NCI-H2171 (cell line): ENCODE measurements at regions not wholly inside any gene's neighbourhood (a gene's known extent, or its start where the extent isn't known, plus 50 kb on each side); places are given as distances from the start of the nearest gene placed in this dataset.
"Not testable (repeated sequence)": the region's sequence is repeated elsewhere in the genome, so short reads cannot be mapped to it uniquely, and the experiment has no call there.

Source experiments
- DNase-seq: peaks from one replicate; lab custom pipeline; 2025; lab: John Stamatoyannopoulos, UW

DNA sequence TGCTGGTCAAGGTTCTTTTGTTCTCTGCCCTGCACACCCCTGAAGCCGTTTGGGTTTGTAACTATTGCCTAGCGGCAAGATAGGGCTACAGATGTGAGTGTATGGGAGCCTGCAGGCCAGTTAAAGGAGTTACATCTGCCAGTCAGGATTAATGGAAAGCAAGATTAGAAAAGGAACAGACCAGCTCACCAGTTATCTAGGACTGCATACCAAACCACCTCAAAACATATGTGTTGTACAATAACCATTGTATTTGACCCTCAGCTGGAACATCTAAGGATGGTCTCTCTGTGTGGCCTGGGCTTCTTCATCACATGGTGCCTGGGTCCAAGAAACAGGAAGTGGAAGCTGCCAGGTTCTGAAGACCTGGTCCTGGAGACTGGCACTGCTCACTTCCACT, 52.5 kb upstream of the FBXO28 start:
- no peak for DNase-seq

DNA sequence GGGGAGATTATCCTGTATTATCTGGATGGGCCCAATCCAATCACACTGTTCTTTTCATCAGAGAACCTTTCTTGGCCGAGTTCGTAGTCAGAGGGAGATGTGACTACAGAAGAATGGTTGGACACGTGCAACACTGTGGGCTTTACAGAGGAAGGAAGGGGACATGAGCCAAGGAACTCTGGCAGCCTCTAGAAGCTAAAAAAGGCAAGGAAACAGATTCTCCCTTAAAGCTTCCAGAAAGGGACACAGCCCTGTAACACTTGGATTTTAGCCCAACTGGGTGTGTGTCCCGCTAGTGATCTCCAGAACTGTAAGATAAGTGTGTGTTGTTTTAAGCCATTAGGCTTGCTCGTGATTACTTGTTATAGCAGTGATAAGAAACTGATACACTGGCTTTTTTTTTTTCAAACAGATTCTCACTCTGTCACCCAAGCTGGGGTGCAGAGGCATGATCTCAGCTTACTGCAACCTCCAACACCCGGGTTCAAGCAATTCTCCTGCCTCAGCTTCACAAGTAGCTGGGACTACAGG, 53.9 kb upstream of the FBXO28 start:
- no peak for DNase-seq

DNA sequence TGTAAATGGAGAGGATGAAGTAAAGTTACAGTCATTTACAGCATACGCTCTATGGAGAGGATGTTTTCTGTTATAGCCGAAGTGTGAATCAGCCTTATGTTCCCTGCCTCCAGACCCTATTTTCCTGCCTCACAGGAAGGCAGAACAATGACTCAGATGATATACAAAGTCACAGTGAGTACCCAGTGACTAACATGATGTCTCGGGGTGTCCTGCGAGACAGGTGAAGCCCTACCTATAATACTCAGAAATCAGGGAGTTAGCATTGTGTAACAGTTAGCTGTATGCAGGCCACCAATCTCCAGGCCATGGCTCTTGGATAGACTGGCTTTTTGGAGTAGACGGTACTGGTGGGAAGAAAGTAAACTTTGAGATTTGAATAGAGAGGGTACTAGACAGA, 55.6 kb upstream of the FBXO28 start:
- no peak for DNase-seq

DNA sequence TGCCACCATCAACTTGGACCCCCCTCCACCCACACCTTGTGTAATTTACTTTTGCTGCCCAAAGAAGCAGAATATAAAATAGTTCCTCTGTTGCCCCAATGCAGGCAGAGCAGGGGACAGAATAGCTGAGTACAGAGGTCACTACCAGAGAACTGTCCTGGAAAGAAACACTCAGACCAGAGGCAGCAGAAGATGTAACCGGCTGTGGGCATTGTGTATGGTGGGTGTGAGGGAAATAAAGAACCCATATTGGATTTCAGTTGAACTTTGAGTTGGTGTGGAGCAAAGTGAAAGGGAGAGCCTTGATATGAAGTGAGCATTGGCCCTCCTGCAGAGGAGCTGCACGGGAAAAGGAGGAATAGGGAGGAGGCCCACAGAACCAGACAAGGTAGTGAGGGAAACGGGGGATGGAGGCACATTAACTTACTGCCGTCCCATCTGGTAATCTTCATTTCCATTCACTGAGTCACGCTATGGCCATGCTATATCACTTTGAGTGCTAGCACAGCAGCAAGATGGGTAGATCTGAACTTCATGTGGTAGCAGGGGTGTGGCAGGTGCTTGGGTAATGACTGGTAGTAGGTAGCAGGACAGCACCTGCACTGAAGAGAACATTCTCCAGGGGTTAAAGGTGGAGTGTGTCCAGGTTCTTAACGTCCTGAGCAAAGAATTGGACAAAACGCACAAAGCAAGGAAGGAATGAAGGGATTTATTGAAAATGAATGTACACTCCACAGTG, 56.3 kb upstream of the FBXO28 start:
- DNase-seq, result no peak

DNA sequence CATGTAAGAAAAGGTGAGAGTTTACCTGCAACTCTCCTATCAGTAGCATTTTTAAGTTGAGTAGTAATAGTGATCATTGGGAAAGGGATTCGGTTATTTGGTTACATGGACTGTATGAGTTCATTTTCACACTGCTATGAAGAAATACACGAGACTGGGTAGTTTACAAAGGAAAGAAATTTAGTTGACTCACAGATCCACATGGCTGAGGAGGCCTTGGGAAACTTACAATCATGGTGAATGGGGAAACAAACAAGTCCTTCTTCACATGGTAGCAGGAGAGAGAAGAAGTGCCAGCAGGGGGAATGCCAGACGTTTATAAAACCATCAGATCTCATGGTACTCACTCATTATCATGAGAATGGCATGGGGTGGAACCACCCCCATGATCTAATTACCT, 59.3 kb upstream of the FBXO28 start:
- no peak for DNase-seq

DNA sequence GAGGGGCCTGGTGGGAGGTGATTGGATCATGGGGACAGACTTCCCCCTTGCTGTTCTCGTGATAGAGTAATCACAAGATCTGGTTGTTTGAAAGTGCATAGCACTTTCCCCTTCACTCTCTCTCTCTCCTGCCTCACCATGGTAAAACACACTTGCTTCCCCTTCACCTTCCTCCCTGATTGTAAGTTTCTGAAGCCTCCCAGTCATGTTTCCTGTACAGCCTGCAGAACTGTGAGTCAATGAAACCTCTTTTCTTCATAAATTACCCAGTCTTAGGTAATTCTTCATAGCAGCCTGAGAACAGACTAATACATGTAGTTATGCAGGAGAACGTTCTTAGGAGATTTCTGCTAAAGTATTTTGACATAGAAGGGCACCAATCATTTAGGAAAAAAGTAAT, 59.9 kb upstream of the FBXO28 start:
- DNase-seq, result no peak

DNA sequence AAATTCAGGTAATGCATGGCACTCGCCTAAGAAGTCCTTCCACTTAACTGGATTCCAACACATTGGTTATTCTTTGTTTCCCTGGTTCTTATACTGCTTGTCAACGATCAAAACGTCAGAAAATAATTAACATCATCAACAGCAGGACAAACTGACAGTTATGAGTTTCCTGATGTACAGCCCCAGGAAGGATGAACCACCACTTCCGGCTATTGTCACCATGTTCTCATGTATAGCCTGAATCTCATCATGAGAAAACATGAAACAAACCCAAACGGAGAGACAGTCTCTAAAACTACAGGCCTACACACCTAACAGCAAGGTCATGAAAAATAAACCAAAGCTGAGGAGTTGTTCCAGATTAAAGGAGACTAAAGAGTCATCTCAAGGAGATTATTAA, 60.5 kb upstream of the FBXO28 start:
- no peak for DNase-seq

DNA sequence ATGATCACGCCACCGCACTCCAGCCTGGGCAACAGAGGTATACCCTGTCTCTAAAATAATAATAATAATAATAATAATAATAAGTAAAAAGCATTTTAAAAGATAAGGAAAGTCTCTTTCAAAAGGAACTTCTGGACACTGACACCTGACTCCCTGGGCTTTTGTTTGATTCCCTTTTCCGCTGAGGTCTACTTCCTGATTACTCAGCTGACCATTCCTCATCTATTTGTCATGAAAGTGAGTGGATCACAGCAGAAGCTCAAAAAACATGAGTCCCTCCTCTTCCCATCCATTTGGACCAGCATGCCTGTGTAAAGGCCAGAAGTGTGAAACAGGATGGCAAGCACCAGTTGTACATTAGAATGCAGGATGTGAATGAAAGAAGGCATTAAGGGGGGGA, 61.1 kb upstream of the FBXO28 start:
- no peak for DNase-seq

DNA sequence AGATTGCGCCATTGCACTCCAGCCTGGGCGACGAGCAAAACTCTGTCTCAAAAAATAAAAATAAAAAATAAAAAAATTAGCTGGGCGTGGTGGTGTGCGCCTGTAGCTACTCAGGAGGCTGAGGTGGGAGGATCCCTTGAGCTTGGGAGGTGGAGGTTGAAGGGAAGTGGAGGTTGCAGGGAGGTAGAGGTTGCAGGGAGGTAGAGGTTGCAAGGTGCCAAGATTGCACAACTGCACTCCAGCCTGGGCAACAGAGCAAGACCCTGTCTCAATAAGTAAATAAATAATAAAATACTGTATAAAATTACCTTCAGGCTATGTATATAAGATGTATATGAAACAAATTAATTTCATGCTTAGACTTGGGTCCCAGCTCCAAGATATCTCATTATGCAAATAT, 62.1 kb upstream of the FBXO28 start:
- DNase-seq, result not testable (repeated sequence)

DNA sequence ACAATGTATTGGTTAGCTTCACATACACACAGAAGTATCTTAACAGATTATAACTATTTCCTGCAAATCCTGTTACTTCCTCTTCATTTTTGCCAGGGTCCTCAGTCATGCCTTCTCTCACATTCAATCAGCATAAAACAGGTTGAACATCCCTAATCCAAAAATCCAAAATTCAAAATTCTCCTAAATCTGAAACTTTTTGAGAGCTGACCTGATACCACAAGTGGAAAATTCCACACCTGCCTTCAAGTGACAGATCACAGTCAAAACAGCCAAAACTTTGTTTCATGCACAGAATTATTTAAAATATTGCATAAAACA, 62.9 kb upstream of the FBXO28 start:
- no peak for DNase-seq

DNA sequence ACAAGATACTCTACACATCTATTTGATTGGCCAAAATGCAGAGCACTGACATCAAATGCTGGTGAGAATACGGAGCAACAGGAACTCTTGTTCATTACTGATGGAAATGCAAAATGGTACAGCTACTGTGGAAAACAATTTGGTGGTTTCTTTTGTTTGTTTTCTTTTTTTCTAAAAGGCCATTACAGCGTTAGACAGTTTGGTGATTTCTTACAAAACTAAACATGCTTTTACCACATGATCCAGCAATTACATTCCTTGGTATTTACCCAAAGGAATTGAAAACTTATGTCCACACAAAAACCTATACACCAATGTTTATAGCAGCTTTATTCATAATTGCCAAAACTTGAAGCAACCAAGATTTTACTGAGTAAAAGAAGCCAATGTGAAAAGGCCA, 66.4 kb upstream of the FBXO28 start:
- no peak for DNase-seq

DNA sequence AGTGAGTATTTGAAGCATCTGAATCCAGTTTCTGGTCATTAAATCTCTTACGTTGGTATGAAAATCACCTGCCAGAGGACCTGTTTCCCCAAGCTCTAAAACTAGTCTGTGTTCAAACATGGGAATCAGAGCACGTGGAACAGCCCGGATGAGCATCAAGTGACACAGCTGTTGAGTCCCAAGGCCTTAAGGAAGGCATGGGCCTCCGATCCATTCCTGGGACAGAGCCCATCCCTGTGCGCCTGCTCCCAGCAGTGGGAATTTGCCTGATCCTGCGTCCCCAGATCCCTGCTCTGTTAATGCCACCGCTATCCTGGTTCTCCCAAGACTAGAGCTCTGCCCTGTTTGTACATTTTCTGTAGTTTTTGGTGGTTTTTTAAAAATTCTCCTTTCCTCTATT, 68.4 kb upstream of the FBXO28 start:
- no peak for DNase-seq

DNA sequence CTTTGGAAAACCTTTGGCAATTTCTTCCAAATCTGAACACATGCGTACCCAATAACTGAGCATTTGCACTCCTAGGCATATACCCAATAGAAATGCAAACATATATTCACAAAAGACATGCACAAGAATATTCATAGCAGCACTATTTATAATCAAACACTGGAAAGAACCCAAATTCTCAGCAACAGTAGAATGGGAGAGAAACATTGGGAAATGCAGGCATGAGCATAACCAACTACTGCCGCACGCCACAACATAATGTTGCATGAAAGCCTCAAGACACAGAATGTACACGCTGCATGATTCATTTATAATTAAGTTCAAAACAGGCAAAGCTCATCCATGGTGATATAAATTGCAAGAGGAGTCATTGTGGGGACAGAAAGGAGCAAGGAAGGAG, 69.5 kb upstream of the FBXO28 start:
- no peak for DNase-seq

DNA sequence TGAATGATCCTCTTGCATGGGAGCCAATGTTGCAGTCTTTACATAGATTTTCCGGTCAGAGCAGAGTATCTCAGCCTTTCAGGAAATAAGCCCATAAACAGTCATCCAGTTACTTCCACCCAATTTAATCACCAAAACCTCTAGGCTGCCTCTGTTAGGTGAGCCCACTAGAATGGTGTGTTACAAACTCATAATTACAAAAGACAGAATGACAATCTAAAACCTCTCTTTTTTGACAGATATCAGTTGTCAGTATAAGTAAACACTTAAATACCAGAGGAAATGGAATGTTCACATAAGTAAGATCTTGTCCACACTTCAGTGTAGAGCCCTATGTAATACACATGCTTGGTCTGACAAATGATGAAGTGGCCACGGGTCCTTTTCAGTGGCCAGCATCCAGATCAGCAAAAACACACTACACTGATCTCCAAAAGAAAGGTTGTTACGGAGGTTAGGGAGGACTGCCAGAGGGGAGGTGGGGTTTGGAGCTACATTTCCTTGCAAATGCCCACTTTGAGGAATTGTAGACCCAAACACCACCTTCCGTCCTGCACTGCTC, 71.3 kb upstream of the FBXO28 start:
- DNase-seq, result no peak

DNA sequence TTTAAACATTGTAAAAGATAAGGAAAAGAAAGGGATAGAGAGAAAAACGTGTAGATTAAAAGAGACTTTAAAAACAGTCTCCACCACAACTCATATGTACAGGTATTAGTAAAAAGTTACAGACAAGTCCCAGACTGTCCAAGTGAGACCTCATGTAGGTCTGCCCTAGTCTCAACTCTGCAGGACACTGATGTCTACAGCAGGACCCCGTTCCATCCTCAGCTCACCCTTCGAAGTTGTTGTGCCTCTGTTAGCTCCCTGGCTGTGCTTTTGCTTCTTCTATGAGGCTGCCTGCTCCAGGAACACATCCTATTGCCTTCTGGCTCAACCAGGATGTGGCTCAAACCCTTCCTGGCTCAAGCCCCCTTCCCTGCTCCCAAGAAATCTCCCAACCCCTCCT, 72.9 kb upstream of the FBXO28 start:
- DNase-seq, result no peak

DNA sequence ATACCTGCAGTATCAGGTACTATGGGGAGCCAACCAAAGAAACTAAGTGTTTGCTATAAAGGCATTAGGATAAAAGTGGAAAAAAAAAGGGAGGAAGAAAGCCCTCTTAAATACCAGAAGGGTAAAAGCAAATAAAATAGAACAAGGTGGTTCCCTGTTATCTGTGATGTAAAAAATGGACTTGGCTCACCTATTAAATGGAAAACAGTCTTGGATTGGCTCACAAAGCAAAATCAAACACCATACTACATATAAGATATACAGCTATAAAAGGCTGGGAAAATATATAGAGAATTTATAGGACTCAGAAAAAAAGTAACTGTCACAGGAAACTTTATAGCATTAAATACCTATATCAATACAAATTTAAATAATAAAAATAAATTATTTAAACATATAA, 73.5 kb upstream of the FBXO28 start:
- DNase-seq, result not testable (repeated sequence)

DNA sequence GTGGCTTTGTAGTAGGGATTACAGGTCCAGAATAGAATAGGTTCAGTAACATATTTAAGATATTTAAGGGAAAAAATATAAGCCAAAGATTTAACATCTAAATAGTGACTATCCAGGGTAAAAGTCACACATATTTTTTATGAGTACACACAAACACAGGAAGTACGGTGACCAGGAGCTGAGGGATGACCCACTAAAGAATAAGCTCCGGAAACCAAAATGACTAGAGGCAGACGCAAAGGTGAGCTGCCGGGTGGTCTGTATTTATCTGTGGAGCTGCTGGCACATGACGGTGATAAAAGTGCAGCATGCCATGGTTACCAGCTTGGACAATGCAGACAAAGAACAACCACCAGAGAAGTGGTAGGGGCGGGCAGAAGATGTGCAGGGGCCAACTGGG, 73.9 kb upstream of the FBXO28 start:
- not testable (repeated sequence) for DNase-seq

DNA sequence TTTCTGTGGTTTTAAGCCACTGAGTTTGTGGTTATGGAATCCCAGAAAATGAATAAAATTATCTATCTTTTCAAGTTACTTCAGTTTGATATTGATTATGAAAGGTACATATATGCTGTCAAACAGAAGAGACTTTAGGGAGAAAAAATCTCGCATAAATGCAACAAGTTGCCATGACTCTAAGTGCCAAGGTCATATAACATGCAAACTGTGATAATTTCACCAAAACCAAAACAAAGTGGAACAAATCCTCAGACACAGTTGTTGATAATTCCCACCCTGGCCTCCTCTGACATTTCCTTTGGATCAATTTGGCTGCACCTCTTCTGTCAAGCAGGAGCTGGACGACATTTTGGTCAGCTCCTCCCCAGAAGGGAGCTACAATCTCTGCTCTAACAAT, 75.1 kb upstream of the FBXO28 start:
- DNase-seq, result not testable (repeated sequence)

DNA sequence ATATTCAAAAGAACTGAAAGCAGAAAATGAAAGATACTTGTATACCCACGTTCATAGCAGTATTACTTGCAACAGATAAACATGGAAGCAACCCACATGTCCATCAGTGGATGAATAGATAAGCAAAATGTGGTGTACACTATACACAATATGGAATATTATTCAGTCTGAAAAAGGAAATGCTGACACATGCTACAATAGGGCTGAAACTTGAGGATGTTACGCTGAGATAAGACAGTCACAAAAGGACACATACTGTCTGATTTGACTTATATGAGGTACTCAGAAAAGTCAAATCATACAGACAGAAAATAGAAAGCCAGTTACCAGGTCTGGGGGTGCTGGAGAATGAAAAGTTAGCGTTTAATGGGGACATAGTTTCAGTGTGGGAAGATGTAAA, 76.5 kb upstream of the FBXO28 start:
- DNase-seq, result not testable (repeated sequence)

DNA sequence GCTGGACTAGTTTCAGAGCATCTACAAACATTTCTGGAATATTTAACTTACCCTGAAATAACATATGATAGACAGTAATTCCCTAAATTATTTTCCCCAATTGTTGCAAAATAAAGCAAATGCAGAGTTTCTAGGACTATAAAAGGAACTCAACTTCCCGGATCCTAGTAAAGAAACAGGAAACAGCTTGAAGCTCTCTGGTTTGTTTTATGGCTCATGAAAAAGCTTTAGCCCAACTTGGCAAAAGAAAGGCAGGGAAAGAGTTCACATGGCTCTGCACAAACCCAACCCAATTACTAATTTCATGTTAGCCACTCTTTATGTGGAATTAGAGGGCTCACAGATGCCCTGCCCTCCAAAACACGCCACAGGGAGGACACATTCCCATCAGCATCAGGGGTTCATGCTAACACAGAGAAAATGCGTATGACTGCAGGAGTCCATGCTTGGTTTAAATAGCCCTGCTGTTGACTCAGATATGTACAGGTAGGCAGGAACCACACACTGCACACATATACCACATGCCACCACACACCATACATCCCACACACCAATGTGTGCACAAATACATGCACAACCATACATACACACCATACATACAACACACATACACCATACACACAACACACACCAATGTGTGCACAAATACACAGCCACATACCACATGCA, 81.2 kb upstream of the FBXO28 start:
- not testable (repeated sequence) for DNase-seq

DNA sequence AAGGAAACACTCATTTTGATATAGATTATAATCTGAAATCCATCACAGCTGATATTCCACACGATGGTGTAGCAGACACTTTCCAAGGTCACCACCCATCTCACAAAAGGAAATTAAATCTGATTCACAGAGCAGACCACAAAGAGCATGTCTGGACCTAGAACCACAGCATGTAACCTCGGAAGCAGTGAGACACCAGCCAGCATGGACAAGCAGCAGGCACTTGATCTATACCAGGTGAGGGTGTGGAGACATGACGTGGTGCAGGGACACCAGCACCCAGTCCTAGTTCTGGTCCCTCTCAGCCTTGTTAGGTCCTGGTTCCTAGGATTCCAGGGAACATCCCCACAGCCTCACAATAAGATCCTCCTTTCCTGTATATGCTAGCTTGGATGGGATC, 81.9 kb upstream of the FBXO28 start:
- not testable (repeated sequence) for DNase-seq

DNA sequence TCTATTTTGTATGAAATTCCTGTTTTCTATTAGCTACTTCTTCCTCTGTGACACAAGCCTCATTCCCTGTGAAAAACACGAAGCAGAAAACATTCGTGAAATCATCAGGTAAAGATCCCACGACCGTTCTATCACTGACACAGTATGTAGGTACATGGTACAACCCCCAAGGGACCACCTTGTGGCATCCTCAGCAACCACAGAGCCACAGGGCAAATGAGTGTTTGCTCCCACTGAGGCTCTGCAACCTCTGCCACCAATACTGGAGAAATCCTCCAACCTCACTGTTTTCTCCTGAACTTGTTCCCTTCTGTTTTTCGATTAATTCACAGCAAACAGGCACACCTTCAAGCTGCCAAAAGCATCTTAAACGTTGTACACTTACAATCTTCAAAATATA, 83.7 kb upstream of the FBXO28 start:
- DNase-seq, result not testable (repeated sequence)

DNA sequence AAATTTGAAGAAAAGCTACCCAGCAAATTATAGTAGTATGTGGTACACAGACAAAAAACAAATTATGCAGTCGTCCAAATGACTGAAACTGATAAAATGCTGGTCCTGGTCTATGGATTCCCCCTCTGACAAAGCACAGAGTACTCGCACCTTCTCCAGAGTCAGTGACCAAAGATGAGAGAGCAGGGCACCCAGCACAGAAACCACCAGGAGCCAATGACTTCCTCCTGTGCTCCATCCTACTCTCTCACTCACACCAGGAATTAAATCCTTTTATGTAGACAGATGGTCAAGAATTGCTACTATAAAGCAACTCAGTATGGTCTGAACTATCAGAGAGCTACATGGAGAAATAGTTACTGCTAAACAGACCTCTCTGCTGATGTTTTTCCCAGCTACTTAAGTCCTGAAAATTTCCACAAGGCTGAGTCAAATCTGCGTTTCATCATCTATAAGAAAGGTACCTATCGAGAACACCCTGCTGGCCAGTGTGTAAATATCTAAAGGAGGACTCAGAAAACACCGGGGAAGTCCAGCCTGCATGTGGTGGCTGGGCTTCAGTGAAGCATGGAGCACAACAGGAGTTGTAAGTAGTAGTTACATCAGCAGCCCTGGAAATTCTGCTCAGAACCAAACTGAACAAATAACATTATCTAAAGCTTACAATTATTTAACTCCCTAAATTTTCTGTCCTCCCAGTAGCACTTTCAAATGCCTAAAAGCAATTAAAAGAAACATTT, 84.5 kb upstream of the FBXO28 start:
- not testable (repeated sequence) for DNase-seq
